Bronchial epithelial cell (primary cell): ENCODE measurements at regions not wholly inside any gene's neighbourhood (a gene's known extent, or its start where the extent isn't known, plus 50 kb on each side); places are given as distances from the start of the nearest gene placed in this dataset.
A peak's percentile ranks its signal among the peaks of the same experiment; 100 is the strongest.

Source experiments
- DNase-seq: peaks from one replicate; pipeline ENCODE4 v3.0.0-alpha.2; 2010; ENCODE audit warnings: low read depth
- FAIRE-seq: peaks from 2 replicates; lab custom pipeline; 2011; peaks lifted over from hg19 to GRCh38; lab: Jason Lieb, UNC
- H3K27me3 ChIP-seq: 2 replicates; pipeline ENCODE4 v1.5.1; 2011; ENCODE audit warnings: low read length; ENCODE audit not compliant: control insufficient read depth, insufficient read depth
- H3K36me3 ChIP-seq: 2 replicates; pipeline ENCODE4 v1.5.1; 2011; ENCODE audit warnings: low read length; ENCODE audit not compliant: control insufficient read depth, insufficient read depth
- H3K4me3 ChIP-seq: 2 replicates; pipeline ENCODE4 v1.5.1; 2011; ENCODE audit warnings: mild to moderate bottlenecking, low read depth, low read length, control low read depth
- CTCF ChIP-seq: IDR thresholded peaks from 2 replicates; pipeline ENCODE4 v1.5.1; 2011; ENCODE audit warnings: mild to moderate bottlenecking, moderate library complexity, low read length, control low read depth, inconsistent platforms; ENCODE audit not compliant: insufficient read depth, severe bottlenecking

DNA sequence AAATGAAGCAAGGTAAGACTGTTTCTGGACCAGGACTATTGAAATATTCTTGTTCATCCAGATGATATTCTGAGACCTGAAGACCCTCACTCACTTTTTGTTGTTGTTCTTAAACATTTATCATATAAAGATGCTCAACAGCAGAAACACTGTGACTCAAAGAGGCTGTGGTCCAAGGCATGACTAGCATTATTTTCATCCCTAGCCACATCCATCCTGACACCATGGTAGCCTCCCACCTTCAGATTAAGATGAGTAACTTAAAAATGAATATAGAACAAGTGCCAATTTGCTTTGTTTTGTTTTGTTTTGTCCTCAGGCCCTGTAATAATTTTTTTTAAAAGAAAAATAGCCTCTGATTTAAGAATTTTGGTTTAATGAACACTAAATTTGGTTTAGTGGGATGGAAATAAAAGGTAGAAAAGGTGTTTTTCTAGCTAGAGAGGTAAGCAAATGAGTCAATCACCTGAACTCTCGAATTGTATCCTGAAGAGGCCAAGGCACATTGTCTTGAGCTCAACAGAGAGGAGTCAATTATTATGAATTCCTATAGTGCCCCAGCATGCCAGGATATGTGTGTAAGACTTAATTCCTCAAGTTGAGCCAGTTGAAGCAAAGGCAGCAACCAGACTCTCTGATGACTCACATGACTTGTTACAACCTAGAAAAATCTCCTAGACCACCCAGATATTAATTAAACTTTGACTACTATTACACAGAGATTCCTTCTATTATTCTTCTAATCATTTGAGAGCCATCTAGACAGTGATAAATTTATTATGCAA is 380.1 kb upstream of the TUSC1 start:
- no peak for FAIRE-seq
- Histone ChIP-seq H3K36me3 (no peaks in the 10 kb centered on the region), H3K4me3 (no peak overlapping the region), H3K27me3 (no peaks in the 10 kb centered on the region)
- no peak for TF ChIP-seq CTCF
- DNase-seq, result peak; percentile 2

- FAIRE-seq (no peak), DNase-seq (no peak)
- H3K36me3 ChIP-seq, result no peaks in the 10 kb centered on the region
- no peak overlapping the region for H3K4me3 ChIP-seq
- TF ChIP-seq CTCF, result no peak
- no peaks in the 10 kb centered on the region for H3K27me3 ChIP-seq
These were observed 378.8 kb upstream of the TUSC1 start for GRCh38 chr9:26057050-26057449.

DNA sequence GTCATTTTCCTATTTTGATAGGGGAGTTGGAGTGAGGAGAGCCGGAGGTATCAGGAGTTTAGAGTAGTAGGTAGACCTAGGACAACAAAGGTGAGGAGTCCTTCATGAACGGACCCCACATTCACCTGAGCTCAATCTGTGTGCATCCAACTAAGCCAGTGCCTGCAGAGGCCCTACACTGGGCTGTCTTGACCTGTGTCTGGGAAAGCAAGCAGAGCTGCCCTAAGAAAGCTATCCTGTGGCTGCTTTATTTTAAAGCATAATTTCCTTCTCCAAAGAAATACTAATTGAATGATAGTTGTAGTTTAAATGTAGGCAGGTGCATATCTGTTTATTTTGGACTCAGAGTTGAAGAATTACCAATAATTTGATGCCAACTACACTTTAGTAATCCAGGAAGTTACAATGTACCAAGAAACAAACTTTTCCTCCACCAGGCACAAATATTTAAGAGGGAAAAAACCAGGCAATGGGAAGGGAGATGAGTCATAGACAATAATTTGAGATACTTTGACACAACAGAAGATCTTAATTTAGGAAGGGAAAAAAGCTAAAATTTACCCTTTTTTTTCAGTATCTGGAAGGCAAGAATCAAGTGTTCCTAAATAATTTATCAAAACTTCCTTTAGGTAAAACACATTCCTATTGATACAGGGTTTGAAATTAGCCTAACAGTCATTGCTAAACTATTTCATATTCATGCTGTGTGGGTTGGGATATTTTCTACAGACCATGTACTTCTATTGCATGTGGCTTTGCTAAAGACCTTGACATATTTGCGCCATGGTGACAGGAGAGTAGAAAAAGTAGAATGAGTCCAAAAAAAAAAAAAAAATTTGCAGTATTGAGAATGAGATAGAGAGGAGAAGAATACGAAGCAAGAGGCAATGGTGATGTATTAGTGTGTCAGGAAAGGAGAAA is 376.6 kb upstream of the TUSC1 start:
- TF ChIP-seq CTCF, result no peak
- Histone ChIP-seq H3K36me3 (no peaks in the 10 kb centered on the region), H3K27me3 (no peaks in the 10 kb centered on the region), H3K4me3 (no peak overlapping the region)
- FAIRE-seq (no peak), DNase-seq (no peak)

GRCh38 chr9:26053954-26054353 is 375.7 kb upstream of the TUSC1 start:
- no peak for FAIRE-seq
- Histone ChIP-seq H3K36me3 (no peaks in the 10 kb centered on the region), H3K27me3 (no peaks in the 10 kb centered on the region)

DNA sequence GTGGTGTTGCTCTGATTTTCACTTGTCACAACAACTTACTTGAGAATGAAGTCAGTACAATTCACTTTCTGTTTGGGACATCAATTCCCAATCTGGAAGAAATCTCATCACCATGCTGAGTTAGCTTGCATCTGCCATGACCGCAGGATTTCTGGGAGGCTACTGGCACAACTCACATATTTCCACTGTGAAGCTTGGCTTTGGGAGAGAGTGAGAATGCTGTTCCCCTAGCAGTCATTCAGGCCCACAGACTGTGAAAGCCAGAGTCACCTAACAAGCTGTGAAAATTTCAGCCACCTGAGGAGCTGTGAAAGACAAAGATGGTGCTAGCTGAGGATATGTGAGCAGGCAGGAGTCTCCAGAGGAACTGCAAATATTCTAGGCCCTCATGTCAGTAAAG is 365.2 kb upstream of the TUSC1 start:
- DNase-seq (no peak), FAIRE-seq (peak; percentile 55)
- H3K27me3 ChIP-seq, result no peaks in the 10 kb centered on the region
- TF ChIP-seq CTCF, result no peak
- H3K4me3 ChIP-seq, result no peak overlapping the region
- H3K36me3 ChIP-seq, result no peaks in the 10 kb centered on the region

More at GRCh38 chr9:26053954-26054353, 375.7 kb upstream of the TUSC1 start:
- no peak overlapping the region for H3K4me3 ChIP-seq
- TF ChIP-seq CTCF, result no peak
- no peak for DNase-seq
